ENCODE measurements at regions not wholly inside any gene's neighbourhood (a gene's known extent, or its start where the extent isn't known, plus 50 kb on each side); places are given as distances from the start of the nearest gene placed in this dataset.

- no peak overlapping the region for H3K4me3 ChIP-seq (ENCODE audit: low read length)
- H3K9ac ChIP-seq (ENCODE audit: low read length) = no peak overlapping the region
- no peak overlapping the region for H3K4me2 ChIP-seq (ENCODE audit: low read length)
- no peaks in the 10 kb centered on the region for H3K9me3 ChIP-seq (ENCODE audit: low read length)
- H3K27me3 ChIP-seq (ENCODE audit: insufficient read depth, low read depth, low read length) = no peaks in the 10 kb centered on the region
- no peak overlapping the region for H2AFZ ChIP-seq (ENCODE audit: low read depth, low read length)
- no peaks in the 10 kb centered on the region for H4K20me1 ChIP-seq (ENCODE audit: insufficient read depth)
- no peaks in the 10 kb centered on the region for H3K36me3 ChIP-seq (ENCODE audit: insufficient read depth, low read length)
- TF ChIP-seq POLR2AphosphoS5 (IDR thresholded peaks at IDR 0.05) (no peak), EZH2 (IDR thresholded peaks at IDR 0.05; ENCODE audit: borderline replicate concordance, insufficient read depth, low read length, poor library complexity, severe bottlenecking) (no peak), CTCF (IDR thresholded peaks at IDR 0.05; ENCODE audit: poor library complexity, severe bottlenecking) (no peak), MXI1 (conservative IDR thresholded peaks at IDR 0.05; ENCODE audit: poor library complexity, severe bottlenecking) (no peak), SMC3 (conservative IDR thresholded peaks at IDR 0.05; ENCODE audit: poor library complexity) (no peak), REST (IDR thresholded peaks at IDR 0.05; ENCODE audit: borderline replicate concordance) (no peak), EP300 (conservative IDR thresholded peaks at IDR 0.05; ENCODE audit: poor library complexity, severe bottlenecking) (no peak), TAF1 (IDR thresholded peaks at IDR 0.05; ENCODE audit: low read depth) (no peak), RAD21 (conservative IDR thresholded peaks at IDR 0.05) (no peak)
- no peaks in the 10 kb centered on the region for H3F3A ChIP-seq (ENCODE audit: insufficient read depth, low read length, poor library complexity, severe bottlenecking)
- H3K9me2 ChIP-seq (ENCODE audit: insufficient read depth, low read length) = no peaks in the 10 kb centered on the region
- H3K79me2 ChIP-seq (replicated peaks; ENCODE audit: insufficient read depth, low read length) = no peaks in the 10 kb centered on the region
- H3K27ac ChIP-seq (ENCODE audit: low read length) = no peak overlapping the region
Measured at GRCh38 chr7:115546790-115547189, 483.8 kb downstream of the TFEC start.

GRCh38 chr7:115533785-115534184 lies 496.8 kb downstream of the TFEC start:
- no peaks in the 10 kb centered on the region for H3K27me3 ChIP-seq (ENCODE audit: insufficient read depth, low read depth, low read length)
- H3K9ac ChIP-seq (ENCODE audit: low read length) = no peak overlapping the region
- no peaks in the 10 kb centered on the region for H4K20me1 ChIP-seq (ENCODE audit: insufficient read depth)
- no peak overlapping the region for H2AFZ ChIP-seq (ENCODE audit: low read depth, low read length)
- H3K4me2 ChIP-seq (ENCODE audit: low read length) = no peak overlapping the region
- no peaks in the 10 kb centered on the region for H3K36me3 ChIP-seq (ENCODE audit: insufficient read depth, low read length)
- H3K9me2 ChIP-seq (ENCODE audit: insufficient read depth, low read length) = no peaks in the 10 kb centered on the region
- TF ChIP-seq MXI1 (conservative IDR thresholded peaks at IDR 0.05; ENCODE audit: poor library complexity, severe bottlenecking) (no peak), REST (IDR thresholded peaks at IDR 0.05; ENCODE audit: borderline replicate concordance) (no peak), SMC3 (conservative IDR thresholded peaks at IDR 0.05; ENCODE audit: poor library complexity) (no peak), EP300 (conservative IDR thresholded peaks at IDR 0.05; ENCODE audit: poor library complexity, severe bottlenecking) (no peak), RAD21 (conservative IDR thresholded peaks at IDR 0.05) (no peak), POLR2AphosphoS5 (IDR thresholded peaks at IDR 0.05) (no peak), EZH2 (IDR thresholded peaks at IDR 0.05; ENCODE audit: borderline replicate concordance, insufficient read depth, low read length, poor library complexity, severe bottlenecking) (no peak), TAF1 (IDR thresholded peaks at IDR 0.05; ENCODE audit: low read depth) (no peak), CTCF (IDR thresholded peaks at IDR 0.05; ENCODE audit: poor library complexity, severe bottlenecking) (no peak)
- H3K27ac ChIP-seq (ENCODE audit: low read length) = no peak overlapping the region
- no peak overlapping the region for H3K4me3 ChIP-seq (ENCODE audit: low read length)
- no peaks in the 10 kb centered on the region for H3K9me3 ChIP-seq (ENCODE audit: low read length)
- no peaks in the 10 kb centered on the region for H3F3A ChIP-seq (ENCODE audit: insufficient read depth, low read length, poor library complexity, severe bottlenecking)
- H3K79me2 ChIP-seq (replicated peaks; ENCODE audit: insufficient read depth, low read length) = no peaks in the 10 kb centered on the region

Data from neural cell (in vitro differentiated cells).